Esophagus squamous epithelium (tissue), 5 donors: ENCODE measurements at regions not wholly inside any gene's neighbourhood (a gene's known extent, or its start where the extent isn't known, plus 50 kb on each side); places are given as distances from the start of the nearest gene placed in this dataset.

Experiments used
- DNase-seq: peaks from one replicate; lab custom pipeline; 2025; lab: John Stamatoyannopoulos, UW
- H3K27ac ChIP-seq, 4 donors: fragments of 200-600 bp; sonication (generic); one replicate each; pipeline ENCODE4 v1.5.1; 2016 to 2019; ENCODE audit warnings: mild to moderate bottlenecking in 1 of 4
- H3K27me3 ChIP-seq, 4 donors: fragments of 200-600 bp; sonication (generic); 1 replicate in 3 of 4; 2 replicates in 1 of 4; pipeline versions ENCODE4 v1.5.1 to v1.6.0; 2017 to 2021; ENCODE audit warnings: antibody characterized with exemption in 1 of 4
- H3K36me3 ChIP-seq, 3 donors: fragments of 200-600 bp; sonication (generic); one replicate each; pipeline ENCODE4 v1.5.1; 2016 to 2019
- H3K4me1 ChIP-seq, 3 donors: fragments of 200-600 bp; sonication (generic); one replicate each; pipeline ENCODE4 v1.5.1; 2017 to 2019
- H3K4me3 ChIP-seq, 4 donors: fragments of 200-600 bp; sonication (generic); 1 replicate in 3 of 4; 2 replicates in 1 of 4; pipeline ENCODE4 v1.5.1; 2016 to 2019; ENCODE audit warnings: mild to moderate bottlenecking in 2 of 4, moderate library complexity in 1 of 4
- H3K9me3 ChIP-seq, 3 donors: fragments of 200-600 bp; sonication (generic); one replicate each; pipeline ENCODE4 v1.5.1; 2016 to 2019
- CTCF ChIP-seq, 6 experiments: fragments of 450-650 bp in 4 of 6; fragments of 200-600 bp in 2 of 6; sonication (generic) in 2 of 6; IDR thresholded peaks; one replicate each; pipeline ENCODE4 v1.5.1; 2016 to 2019; ENCODE audit warnings: antibody characterized with exemption in 6 of 6, mild to moderate bottlenecking in 4 of 6, moderate library complexity in 4 of 6
- POLR2A ChIP-seq, 4 donors: fragments of 450-650 bp; IDR thresholded peaks; one replicate each; pipeline ENCODE4 v1.6.1; 2017; ENCODE audit warnings: antibody characterized with exemption in 4 of 4, mild to moderate bottlenecking in 4 of 4, moderate library complexity in 3 of 4
- WGBS, 2 donors: methylation state at CpG; one replicate each; pipeline ENCODE4 v1.1.5; 2018; 5-methylcytosine and 5-hydroxymethylcytosine counted together
- intact Hi-C: fragments of 100-400 bp; cut with DNase I; formaldehyde crosslinking; loops from one replicate; pipeline ENCODE4 v1.15.0; 2022
- donor health status: DM: yes; HTN: yes; CAD: no.

- TF ChIP-seq POLR2A (IDR thresholded peaks at IDR 0.05) (no peak), CTCF (IDR thresholded peaks at IDR 0.05) (no peak)
- no peak for DNase-seq
- Histone ChIP-seq H3K4me1 (no peaks in the 10 kb centered on the region), H3K9me3 (no peaks in the 10 kb centered on the region), H3K36me3 (no peaks in the 10 kb centered on the region), H3K27me3 (peaks cover 0 to 6% (median 0%) of the 10 kb centered on the region in 4 donors), H3K27ac (no peak overlapping the region), H3K4me3 (no peak overlapping the region)
- WGBS, 2 donors, result 21 to 31% methylated on average over 9 of the region's 9 CpGs
- intact Hi-C loops, result no loop called here
Observed at GRCh38 chr11:56890584-56891305, 98.0 kb upstream of the OR5AK2 start.

GRCh38 chr11:56889986-56890385 is 98.7 kb upstream of the OR5AK2 start:
- DNase-seq, result no peak
- WGBS, 2 donors, result 46 to 74% methylated on average over 4 of the region's 4 CpGs
- TF ChIP-seq CTCF (IDR thresholded peaks at IDR 0.05), result no peak
- TF ChIP-seq POLR2A (IDR thresholded peaks at IDR 0.05), result no peak
- Histone ChIP-seq H3K36me3 (no peaks in the 10 kb centered on the region), H3K27ac (no peak overlapping the region), H3K27me3 (peaks cover 0 to 6% (median 0%) of the 10 kb centered on the region in 4 donors), H3K4me3 (no peak overlapping the region), H3K9me3 (no peaks in the 10 kb centered on the region), H3K4me1 (peaks cover 0 to 7% (median 3%) of the 10 kb centered on the region in 3 donors)
- intact Hi-C loops, result no loop called here

DNA sequence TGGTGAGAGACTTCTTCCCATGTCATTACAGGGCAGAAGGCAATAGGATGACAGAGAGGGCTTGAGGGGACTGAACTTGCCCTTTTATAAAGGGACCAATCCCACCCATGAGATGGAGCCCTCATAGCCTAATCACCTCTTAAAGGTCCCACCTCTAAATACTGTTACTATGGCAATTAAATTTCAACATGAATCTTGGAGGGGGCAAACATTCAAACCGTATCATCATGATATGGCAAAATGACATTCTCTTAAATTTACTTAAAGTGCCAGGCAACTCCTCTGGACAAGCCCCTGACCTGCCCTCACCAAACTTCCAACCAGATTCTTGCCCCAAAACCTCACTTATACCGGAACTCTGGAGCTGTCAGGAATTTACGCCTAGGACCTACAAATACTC is 100.8 kb upstream of the OR5AK2 start:
- no peak for DNase-seq
- Histone ChIP-seq H3K4me1 (peaks cover 0 to 10% (median 4%) of the 10 kb centered on the region in 3 donors), H3K36me3 (no peaks in the 10 kb centered on the region), H3K27ac (no peak overlapping the region), H3K27me3 (peaks cover 0 to 6% (median 0%) of the 10 kb centered on the region in 4 donors), H3K4me3 (no peak overlapping the region), H3K9me3 (no peaks in the 10 kb centered on the region)
- intact Hi-C loops, result no loop called here
- WGBS, 2 donors, result 67 to 68% methylated on average over 3 of the region's 3 CpGs
- no peak for TF ChIP-seq CTCF (IDR thresholded peaks at IDR 0.05)
- no peak for TF ChIP-seq POLR2A (IDR thresholded peaks at IDR 0.05)

DNA sequence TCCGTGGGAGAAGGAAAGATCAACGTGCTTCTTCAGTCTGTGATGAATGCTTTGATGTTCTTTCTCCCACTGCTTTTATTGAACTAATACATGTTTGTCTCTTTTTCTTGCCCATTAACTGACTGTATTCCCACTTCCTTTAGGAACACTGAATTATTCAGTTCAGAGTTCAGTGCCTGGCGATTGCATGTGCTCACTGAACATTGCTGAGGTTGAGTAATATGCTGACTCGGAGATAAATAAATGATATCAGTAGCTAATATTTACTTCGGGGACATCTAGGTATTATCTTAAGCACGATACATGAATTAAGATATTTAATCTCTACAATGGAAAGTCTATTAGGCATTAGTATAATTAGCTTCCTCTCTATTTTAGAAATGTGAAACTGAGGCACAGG is 102.3 kb upstream of the OR5AK2 start:
- no peak for DNase-seq
- peaks cover 0 to 10% (median 4%) of the 10 kb centered on the region in 3 donors for H3K4me1 ChIP-seq
- WGBS, 2 donors, result 75 to 76% methylated on average over 6 of the region's 6 CpGs
- TF ChIP-seq CTCF (IDR thresholded peaks at IDR 0.05), result no peak
- intact Hi-C loops, result no loop called here
- H3K27me3 ChIP-seq, result no peaks in the 10 kb centered on the region
- H3K9me3 ChIP-seq, result no peaks in the 10 kb centered on the region
- no peak overlapping the region for H3K27ac ChIP-seq
- no peak overlapping the region for H3K4me3 ChIP-seq
- H3K36me3 ChIP-seq, result no peaks in the 10 kb centered on the region

DNA sequence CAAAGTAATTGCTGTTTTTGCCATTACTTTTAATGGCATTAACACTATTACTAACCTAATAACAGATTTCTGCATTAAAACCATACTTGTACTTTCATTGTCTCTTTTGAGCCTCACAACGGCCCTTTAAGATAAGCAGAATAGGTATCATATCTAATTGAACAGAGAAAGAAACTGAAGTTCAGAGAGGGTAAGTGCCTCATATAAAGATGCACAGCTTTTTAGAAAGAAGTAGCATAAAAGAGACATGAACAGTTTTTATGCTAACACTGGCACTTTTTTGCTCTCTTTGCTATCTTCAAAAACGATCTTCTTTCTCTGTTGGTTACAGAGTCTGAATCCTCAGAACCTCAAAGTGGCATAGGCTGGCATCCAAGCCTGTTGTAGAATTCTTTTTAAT is 102.9 kb upstream of the OR5AK2 start:
- Histone ChIP-seq H3K36me3 (no peaks in the 10 kb centered on the region), H3K4me3 (no peak overlapping the region), H3K27ac (no peak overlapping the region), H3K27me3 (no peaks in the 10 kb centered on the region), H3K9me3 (no peaks in the 10 kb centered on the region), H3K4me1 (peaks cover 0 to 10% (median 4%) of the 10 kb centered on the region in 3 donors)
- intact Hi-C loops, result no loop called here
- DNase-seq, result no peak
- 59 to 69% methylated on average over 2 of the region's 2 CpGs for WGBS, 2 donors
- no peak for TF ChIP-seq CTCF (IDR thresholded peaks at IDR 0.05)
- TF ChIP-seq POLR2A (IDR thresholded peaks at IDR 0.05), result no peak
